ENCODE measurements at regions not wholly inside any gene's neighbourhood (a gene's known extent, or its start where the extent isn't known, plus 50 kb on each side); places are given as distances from the start of the nearest gene placed in this dataset.

DNA sequence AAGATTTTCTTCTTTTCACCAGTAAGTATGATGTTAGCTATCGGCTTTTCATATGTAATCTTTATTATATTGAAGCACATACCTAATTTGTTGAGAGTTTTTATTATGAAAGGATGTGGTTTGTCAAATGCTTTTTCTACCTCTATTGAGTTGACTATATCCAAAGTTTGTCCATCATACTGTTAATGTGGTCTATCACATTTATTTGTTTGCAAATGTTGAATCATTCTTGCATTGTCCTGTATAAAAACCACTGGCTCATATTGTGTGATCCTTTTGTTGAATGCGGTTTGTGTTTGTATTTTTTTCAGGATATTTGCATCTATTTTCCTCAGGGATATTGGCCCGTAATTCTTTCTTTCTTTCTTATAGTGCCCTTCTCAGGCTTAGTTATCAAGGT lies 675.5 kb downstream of the NUP35 start:
- TF ChIP-seq, protein P1, sequence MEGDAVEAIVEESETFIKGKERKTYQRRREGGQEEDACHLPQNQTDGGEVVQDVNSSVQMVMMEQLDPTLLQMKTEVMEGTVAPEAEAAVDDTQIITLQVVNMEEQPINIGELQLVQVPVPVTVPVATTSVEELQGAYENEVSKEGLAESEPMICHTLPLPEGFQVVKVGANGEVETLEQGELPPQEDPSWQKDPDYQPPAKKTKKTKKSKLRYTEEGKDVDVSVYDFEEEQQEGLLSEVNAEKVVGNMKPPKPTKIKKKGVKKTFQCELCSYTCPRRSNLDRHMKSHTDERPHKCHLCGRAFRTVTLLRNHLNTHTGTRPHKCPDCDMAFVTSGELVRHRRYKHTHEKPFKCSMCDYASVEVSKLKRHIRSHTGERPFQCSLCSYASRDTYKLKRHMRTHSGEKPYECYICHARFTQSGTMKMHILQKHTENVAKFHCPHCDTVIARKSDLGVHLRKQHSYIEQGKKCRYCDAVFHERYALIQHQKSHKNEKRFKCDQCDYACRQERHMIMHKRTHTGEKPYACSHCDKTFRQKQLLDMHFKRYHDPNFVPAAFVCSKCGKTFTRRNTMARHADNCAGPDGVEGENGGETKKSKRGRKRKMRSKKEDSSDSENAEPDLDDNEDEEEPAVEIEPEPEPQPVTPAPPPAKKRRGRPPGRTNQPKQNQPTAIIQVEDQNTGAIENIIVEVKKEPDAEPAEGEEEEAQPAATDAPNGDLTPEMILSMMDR (IDR thresholded peaks at IDR 0.05; ENCODE audit: unreplicated experiment in 3 of 3), result no peak
- peaks cover 5% of the 10 kb centered on the region for H3K9me3 Mint-ChIP-seq
- H3K27me3 Mint-ChIP-seq (ENCODE audit: low read depth), result no peaks in the 10 kb centered on the region
- no peaks in the 10 kb centered on the region for H3K36me3 Mint-ChIP-seq (ENCODE audit: low read depth)
- no peak overlapping the region for H3K27ac Mint-ChIP-seq
- H3K4me1 Mint-ChIP-seq, result no peaks in the 10 kb centered on the region
- no peak overlapping the region for H3K4me3 Mint-ChIP-seq

DNA sequence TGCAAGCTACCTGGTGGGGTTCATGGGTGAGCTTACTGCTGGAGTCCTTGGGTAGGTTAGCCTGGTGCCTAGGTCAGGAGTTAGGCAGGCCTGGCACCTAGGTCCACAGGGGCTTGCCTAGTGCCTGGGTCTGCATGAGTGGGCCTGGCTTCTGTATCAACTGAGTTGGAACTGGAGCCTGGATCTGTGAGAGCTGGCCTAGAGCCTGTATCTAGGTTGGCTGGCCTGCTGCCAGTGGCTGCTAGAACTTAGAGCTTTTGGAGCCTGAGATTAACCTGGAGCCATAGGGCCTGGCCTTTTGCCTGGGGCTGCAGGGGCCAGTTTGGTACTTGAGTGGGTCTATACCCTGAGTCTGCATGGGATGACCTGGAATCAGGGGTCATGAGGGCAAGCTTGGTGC lies 679.4 kb downstream of the NUP35 start:
- H3K27ac Mint-ChIP-seq, result no peak overlapping the region
- no peaks in the 10 kb centered on the region for H3K9me3 Mint-ChIP-seq

DNA sequence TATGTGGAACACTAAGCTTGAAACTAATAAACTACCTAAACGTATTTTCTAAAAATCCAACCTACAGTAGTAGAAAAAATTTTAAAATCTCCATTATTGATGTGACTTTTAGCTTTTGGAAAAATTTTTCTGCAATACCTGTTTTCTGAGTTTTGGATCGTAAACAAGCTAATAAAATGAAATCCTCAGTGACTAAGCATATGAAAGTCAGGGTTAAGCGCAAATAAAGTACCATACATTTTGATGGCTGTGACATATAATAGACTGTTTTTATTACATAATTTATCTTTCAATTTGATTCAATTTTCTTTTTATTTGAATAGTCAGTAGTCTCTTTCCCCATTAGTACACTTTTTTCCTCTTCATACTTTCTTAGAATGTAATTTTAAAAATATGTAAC lies 683.6 kb downstream of the NUP35 start:
- Mint-ChIP-seq H3K9me3 (no peaks in the 10 kb centered on the region), H3K27me3 (ENCODE audit: low read depth) (no peaks in the 10 kb centered on the region), H3K4me1 (no peaks in the 10 kb centered on the region), H3K36me3 (ENCODE audit: low read depth) (no peaks in the 10 kb centered on the region), H3K27ac (no peak overlapping the region), H3K4me3 (no peak overlapping the region)
- TF ChIP-seq, protein P1 (IDR thresholded peaks at IDR 0.05; ENCODE audit: unreplicated experiment in 3 of 3), result no peak

More for the DNA sequence above, 679.4 kb downstream of the NUP35 start:
- TF ChIP-seq, protein P1 (IDR thresholded peaks at IDR 0.05; ENCODE audit: unreplicated experiment in 3 of 3), result no peak
- Mint-ChIP-seq H3K36me3 (ENCODE audit: low read depth) (no peaks in the 10 kb centered on the region), H3K4me1 (no peaks in the 10 kb centered on the region), H3K4me3 (no peak overlapping the region), H3K27me3 (ENCODE audit: low read depth) (no peaks in the 10 kb centered on the region)

DNA sequence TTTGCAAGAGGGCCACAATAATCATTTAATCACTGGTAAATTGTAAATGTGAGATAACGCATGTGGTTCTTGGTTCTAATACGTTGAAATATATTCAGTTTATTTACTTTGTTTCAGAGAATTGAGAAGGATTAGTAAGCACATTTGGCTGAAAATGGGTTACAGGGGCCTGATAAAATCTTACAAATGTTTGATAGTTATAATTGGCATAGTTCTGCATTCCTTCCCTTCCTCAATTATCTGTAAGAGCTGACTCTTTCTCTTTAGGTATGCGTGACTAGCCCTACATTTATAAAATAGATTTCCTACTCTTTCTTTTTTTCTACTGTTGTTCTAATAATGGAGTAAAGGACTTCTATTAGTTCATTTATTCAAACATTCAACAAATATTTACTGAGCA lies 685.2 kb downstream of the NUP35 start:
- Mint-ChIP-seq H3K36me3 (ENCODE audit: low read depth) (no peaks in the 10 kb centered on the region), H3K4me1 (no peaks in the 10 kb centered on the region), H3K4me3 (no peak overlapping the region), H3K27me3 (ENCODE audit: low read depth) (no peaks in the 10 kb centered on the region), H3K27ac (no peak overlapping the region), H3K9me3 (no peaks in the 10 kb centered on the region)
- TF ChIP-seq, protein P1 (IDR thresholded peaks at IDR 0.05; ENCODE audit: unreplicated experiment in 3 of 3), result no peak

DNA sequence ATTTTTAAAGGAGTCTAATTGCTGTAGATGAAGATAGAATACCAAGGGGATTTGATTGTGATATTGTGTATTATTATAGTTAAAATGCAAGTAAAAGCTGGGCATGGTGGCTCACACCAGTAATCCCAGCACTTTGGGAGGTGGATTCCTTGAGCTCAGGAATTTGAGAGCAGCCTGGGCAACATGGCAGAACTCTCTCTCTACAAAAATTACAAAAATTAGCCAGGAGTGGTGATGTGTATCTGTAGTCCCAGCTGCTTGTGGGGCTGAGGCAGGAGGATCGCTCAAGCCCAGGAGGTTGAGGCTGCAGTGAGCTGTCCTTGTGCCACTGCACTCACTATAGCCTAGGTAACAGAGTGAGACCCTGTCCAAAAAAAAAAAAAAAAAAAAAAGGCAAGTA lies 687.0 kb downstream of the NUP35 start:
- Mint-ChIP-seq H3K27me3 (ENCODE audit: low read depth) (no peaks in the 10 kb centered on the region), H3K27ac (no peak overlapping the region), H3K36me3 (ENCODE audit: low read depth) (no peaks in the 10 kb centered on the region), H3K4me3 (no peak overlapping the region), H3K9me3 (no peaks in the 10 kb centered on the region), H3K4me1 (no peaks in the 10 kb centered on the region)
- TF ChIP-seq, protein P1 (IDR thresholded peaks at IDR 0.05; ENCODE audit: unreplicated experiment in 3 of 3), result no peak

DNA sequence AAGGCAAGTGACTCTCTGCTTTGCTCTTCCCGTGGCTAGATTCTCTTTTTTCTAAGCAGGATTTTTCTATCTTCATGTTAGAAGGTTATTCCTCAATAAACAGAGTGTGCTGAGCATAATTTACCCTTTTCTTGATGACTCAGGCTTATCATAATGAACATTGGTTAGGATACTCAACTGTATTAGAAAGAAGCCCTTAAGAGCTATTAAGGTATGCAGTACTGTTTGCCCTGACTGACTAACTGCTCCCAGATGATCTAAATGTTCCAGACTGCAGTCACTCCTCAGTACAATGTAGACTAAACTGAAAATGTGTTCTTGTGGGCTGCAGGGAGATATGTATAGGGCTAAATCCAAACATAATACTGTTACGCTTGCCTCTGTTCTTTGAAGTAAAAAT lies 687.8 kb downstream of the NUP35 start:
- TF ChIP-seq, protein P1 (IDR thresholded peaks at IDR 0.05; ENCODE audit: unreplicated experiment in 3 of 3), result no peak
- Mint-ChIP-seq H3K9me3 (no peaks in the 10 kb centered on the region), H3K4me1 (no peaks in the 10 kb centered on the region), H3K27me3 (ENCODE audit: low read depth) (no peaks in the 10 kb centered on the region), H3K36me3 (ENCODE audit: low read depth) (no peaks in the 10 kb centered on the region), H3K4me3 (no peak overlapping the region), H3K27ac (no peak overlapping the region)

Measured in nephron (organoid).